Type B pancreatic cell (in vitro differentiated cells): ENCODE measurements at regions not wholly inside any gene's neighbourhood (a gene's known extent, or its start where the extent isn't known, plus 50 kb on each side); places are given as distances from the start of the nearest gene placed in this dataset.

Experiments
- DNase-seq: peaks from one replicate; pipeline ENCODE4 v3.0.0; 2021; ENCODE audit warnings: mixed read lengths; ENCODE audit not compliant: unreplicated experiment; ENCODE audit errors: extremely low spot score
- H3K27ac Mint-ChIP-seq: 2 replicates; pipeline ENCODE4 v1.8.0; 2021; ENCODE audit warnings: mild to moderate bottlenecking, mixed read lengths
- H3K27me3 Mint-ChIP-seq: 2 replicates; pipeline ENCODE4 v1.8.0; 2021; ENCODE audit warnings: mixed read lengths
- H3K36me3 Mint-ChIP-seq: 2 replicates; pipeline ENCODE4 v1.8.0; 2021; ENCODE audit warnings: mixed read lengths
- H3K4me1 Mint-ChIP-seq: one replicate; pipeline ENCODE4 v1.8.0; 2021; ENCODE audit warnings: mixed read lengths; ENCODE audit not compliant: unreplicated experiment
- H3K4me3 Mint-ChIP-seq: 2 replicates; pipeline ENCODE4 v1.8.0; 2021; ENCODE audit warnings: mild to moderate bottlenecking, mixed read lengths
- H3K9me3 Mint-ChIP-seq: 2 replicates; pipeline ENCODE4 v1.8.0; 2021; ENCODE audit warnings: mixed read lengths
- TF ChIP-seq, protein P1 (sequence below): fragments of 200-600 bp; sonication (generic); conservative IDR thresholded peaks from 2 replicates; pipeline ENCODE4 v1.5.0; 2021; ENCODE audit warnings: antibody characterized with exemption, mild to moderate bottlenecking

DNA sequence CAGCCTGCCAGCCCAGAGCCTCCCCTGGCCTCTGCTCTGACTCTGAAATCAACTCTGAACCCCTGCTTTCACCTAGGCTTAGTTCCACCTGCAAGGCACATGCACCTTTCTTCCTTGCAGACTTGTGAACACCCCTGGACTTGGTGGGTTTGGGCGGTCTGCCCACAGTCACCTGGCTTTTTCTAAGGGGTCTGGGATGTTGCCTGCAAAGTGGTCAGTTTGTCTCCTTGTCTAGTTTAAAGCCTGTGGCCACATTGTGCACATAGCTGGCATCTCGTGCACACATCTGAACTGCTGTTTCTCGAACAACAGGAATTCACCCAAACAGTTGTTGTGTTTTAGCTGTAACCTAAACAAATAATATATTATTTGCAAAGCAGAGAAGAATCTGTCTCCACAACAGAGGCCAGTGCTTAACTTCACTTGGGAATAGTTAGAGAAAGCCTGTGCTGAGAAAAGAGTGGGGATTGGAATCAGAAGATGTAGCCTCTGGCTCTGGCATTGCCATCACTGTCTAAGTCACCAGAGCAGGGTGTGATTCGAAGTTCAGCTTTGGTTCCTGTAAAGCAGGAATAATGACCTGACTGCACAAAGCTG, 108.5 kb downstream of the TMEM18 start:
- Mint-ChIP-seq H3K27ac (no peak overlapping the region), H3K4me3 (no peak overlapping the region), H3K36me3 (no peaks in the 10 kb centered on the region)

DNA sequence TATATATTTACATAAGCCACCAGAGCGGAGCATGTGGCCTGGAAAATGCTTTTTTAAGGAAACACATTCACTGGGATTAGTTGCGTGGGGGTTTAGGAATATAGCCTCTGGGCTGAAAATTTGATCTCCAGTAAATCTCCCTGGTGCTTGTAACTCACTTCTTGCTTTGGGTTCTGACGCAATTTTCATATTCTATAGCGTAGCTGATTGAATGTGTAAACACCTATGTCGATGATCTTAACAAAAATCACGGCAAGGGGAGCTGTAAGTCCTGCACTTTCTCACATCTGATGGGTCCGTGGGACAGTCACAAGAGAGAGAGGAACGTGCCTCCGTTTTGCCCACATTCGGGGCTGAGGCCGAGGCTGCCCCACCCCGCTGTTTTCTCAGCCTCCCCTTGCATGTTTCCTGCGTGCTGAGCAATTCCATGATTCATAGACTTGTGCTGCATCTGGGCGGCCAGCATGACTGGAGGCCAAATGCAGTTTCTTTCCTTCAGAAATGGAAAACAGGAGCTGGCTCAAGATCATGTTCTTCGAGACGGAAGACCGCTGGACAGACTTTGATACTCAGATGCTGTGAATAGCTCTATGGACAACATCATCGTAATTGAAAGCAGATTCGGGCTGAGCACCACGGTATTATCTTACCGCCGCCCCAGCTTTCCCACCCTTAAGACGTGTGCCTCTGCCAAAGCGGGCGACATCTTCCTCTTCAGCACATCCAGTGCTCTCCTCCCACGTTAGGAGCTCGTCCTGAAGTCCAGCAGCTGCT, 109.2 kb downstream of the TMEM18 start:
- peaks cover 18% of the 10 kb centered on the region for H3K4me1 Mint-ChIP-seq
- no peaks in the 10 kb centered on the region for H3K36me3 Mint-ChIP-seq
- H3K9me3 Mint-ChIP-seq: peaks cover 14% of the 10 kb centered on the region
- peaks cover 16% of the 10 kb centered on the region for H3K27me3 Mint-ChIP-seq
- no peak overlapping the region for H3K27ac Mint-ChIP-seq
- TF ChIP-seq, protein P1, sequence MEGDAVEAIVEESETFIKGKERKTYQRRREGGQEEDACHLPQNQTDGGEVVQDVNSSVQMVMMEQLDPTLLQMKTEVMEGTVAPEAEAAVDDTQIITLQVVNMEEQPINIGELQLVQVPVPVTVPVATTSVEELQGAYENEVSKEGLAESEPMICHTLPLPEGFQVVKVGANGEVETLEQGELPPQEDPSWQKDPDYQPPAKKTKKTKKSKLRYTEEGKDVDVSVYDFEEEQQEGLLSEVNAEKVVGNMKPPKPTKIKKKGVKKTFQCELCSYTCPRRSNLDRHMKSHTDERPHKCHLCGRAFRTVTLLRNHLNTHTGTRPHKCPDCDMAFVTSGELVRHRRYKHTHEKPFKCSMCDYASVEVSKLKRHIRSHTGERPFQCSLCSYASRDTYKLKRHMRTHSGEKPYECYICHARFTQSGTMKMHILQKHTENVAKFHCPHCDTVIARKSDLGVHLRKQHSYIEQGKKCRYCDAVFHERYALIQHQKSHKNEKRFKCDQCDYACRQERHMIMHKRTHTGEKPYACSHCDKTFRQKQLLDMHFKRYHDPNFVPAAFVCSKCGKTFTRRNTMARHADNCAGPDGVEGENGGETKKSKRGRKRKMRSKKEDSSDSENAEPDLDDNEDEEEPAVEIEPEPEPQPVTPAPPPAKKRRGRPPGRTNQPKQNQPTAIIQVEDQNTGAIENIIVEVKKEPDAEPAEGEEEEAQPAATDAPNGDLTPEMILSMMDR: no peak
- no peak for DNase-seq
- peak overlapping the region; percentile 71 for H3K4me3 Mint-ChIP-seq

More for the DNA sequence above, 108.5 kb downstream of the TMEM18 start:
- Mint-ChIP-seq H3K9me3 (peaks cover 14% of the 10 kb centered on the region), H3K4me1 (peaks cover 23% of the 10 kb centered on the region), H3K27me3 (peaks cover 16% of the 10 kb centered on the region)
- TF ChIP-seq, protein P1: no peak
- DNase-seq: no peak

DNA sequence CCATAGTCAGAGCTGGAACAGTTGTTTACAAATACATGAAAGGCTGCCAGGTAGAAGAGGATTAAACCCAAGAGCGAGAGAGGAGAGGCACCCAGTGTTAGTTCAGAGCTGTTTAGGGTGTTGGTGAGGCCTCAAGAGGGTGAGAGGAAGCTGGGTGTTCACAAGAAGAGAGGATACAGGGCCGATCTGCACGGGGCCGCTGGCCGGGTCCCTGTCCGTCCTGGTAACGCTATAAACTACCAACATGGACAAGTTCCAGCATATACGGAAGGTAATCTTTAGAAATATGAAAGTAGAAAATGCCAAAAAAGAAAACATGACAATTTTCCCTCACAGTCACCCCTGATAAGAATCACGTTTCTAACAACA, 109.7 kb downstream of the TMEM18 start:
- H3K36me3 Mint-ChIP-seq: no peaks in the 10 kb centered on the region

DNA sequence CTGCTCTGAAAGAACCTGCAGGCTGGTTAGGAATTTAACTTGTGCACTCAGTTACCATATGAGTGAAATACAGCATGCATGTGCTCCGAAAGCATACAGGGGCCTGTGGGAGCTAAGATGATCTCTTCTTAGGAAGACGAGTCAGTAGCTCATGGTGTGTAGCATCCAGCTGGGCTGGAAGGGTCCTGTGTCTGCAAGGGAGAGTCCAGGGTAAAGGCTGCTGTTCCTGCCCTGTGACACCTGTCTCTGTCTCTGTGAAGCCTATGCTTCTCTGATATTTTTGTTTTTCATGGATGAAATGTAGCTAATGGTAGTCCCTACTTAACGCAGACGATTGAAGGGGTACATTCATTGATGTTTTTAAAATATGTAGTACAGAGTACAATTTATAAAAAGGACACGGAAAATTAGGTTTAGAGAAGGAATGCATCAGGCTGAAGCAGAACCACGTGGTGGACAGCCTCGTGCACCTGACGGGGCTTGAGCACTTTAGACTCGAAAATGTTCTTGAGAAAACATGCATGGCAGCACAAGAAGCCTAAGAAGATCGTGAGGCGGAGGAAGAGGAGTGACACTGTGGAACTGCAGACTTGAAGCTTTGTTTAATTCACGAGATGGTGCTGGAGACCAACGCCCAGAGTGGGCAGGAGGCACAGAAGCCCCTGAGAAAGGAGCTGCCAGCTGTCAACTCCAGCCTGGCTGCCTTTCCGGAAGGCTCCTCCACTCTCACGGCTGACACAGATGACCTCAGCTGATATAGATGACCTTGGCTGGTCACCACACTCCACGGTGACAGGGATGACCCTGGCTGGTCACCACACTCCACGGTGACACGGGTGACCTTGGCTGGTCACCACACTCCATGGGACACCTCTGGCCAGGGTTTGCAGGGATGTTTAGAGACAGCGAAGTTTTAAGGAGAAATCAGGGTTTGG, 110.6 kb downstream of the TMEM18 start:
- TF ChIP-seq, protein P1: no peak
- no peak for DNase-seq
- H3K4me1 Mint-ChIP-seq: peaks cover 17% of the 10 kb centered on the region
- no peak overlapping the region for H3K4me3 Mint-ChIP-seq
- no peaks in the 10 kb centered on the region for H3K36me3 Mint-ChIP-seq
- H3K9me3 Mint-ChIP-seq: peaks cover 5% of the 10 kb centered on the region
- H3K27ac Mint-ChIP-seq: no peak overlapping the region
- peaks cover 13% of the 10 kb centered on the region for H3K27me3 Mint-ChIP-seq

More for the DNA sequence above, 109.7 kb downstream of the TMEM18 start:
- H3K4me3 Mint-ChIP-seq: peak overlapping the region; percentile 4
- H3K4me1 Mint-ChIP-seq: peaks cover 17% of the 10 kb centered on the region
- no peak overlapping the region for H3K27ac Mint-ChIP-seq
- no peak for DNase-seq
- peaks cover 16% of the 10 kb centered on the region for H3K27me3 Mint-ChIP-seq
- TF ChIP-seq, protein P1: no peak
- peaks cover 13% of the 10 kb centered on the region for H3K9me3 Mint-ChIP-seq

DNA sequence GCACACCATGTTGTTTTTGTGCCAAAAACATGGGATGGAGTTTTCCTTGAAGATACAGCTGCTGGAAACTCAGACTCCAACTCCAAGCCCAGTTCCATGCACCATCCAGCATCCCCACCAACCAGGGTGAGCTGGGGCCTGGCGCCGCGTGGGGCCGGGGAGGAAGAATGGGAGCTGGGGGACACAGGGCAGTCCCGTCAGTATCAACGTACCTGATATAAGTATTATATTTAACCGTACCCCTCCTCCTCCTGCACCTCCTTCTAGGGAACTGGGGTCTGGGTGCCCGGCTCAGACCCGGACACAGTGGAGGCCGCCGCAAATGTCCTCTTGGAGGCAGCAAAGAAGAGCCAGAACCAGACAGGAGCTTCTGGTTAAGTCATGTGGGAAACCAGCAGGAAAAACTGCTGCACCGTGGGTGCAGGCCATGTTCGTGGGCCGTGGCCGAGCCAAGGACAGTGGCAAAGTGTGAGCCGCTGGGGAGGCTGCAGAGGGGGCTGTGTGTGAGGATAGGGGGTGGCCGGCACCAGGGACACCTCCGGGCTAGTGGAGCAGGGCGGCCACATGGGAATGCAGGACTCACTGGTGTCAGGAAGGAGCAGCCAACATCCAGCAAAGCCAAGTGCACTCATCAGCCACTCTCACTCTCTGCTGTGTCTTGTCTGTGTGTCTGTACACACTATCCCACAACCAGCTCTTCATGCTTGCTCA, 112.6 kb downstream of the TMEM18 start:
- TF ChIP-seq, protein P1: no peak
- Mint-ChIP-seq H3K4me1 (peaks cover 17% of the 10 kb centered on the region), H3K27ac (no peak overlapping the region), H3K27me3 (peaks cover 14% of the 10 kb centered on the region), H3K36me3 (no peaks in the 10 kb centered on the region), H3K9me3 (no peaks in the 10 kb centered on the region), H3K4me3 (no peak overlapping the region)
- DNase-seq: no peak
